Upper lobe of left lung (tissue), 4 donors: ENCODE measurements at regions not wholly inside any gene's neighbourhood (a gene's known extent, or its start where the extent isn't known, plus 50 kb on each side); places are given as distances from the start of the nearest gene placed in this dataset.

Source experiments
- POLR2A ChIP-seq, 4 donors: fragments of 450-650 bp; IDR thresholded peaks; one replicate each; pipeline ENCODE4 v1.5.1; 2016 to 2017; ENCODE audit warnings: antibody characterized with exemption in 4 of 4, mild to moderate bottlenecking in 2 of 4
- POLR2AphosphoS5 ChIP-seq, 2 donors: sonication (generic); formaldehyde crosslinking; IDR thresholded peaks; one replicate each; pipeline ENCODE4 v1.5.1; 2017; ENCODE audit warnings: antibody characterized with exemption in 2 of 2
- TF ChIP-seq, protein P1 (sequence below), 6 experiments: fragments of 450-650 bp in 4 of 6; fragments of 200-600 bp in 2 of 6; sonication (generic) in 2 of 6; IDR thresholded peaks; one replicate each; pipeline ENCODE4 v1.5.1; 2016 to 2019; ENCODE audit warnings: antibody characterized with exemption in 6 of 6

GRCh38 chr2:23286031-23286757 is 98.8 kb upstream of the KLHL29 start:
- TF ChIP-seq, protein P1, sequence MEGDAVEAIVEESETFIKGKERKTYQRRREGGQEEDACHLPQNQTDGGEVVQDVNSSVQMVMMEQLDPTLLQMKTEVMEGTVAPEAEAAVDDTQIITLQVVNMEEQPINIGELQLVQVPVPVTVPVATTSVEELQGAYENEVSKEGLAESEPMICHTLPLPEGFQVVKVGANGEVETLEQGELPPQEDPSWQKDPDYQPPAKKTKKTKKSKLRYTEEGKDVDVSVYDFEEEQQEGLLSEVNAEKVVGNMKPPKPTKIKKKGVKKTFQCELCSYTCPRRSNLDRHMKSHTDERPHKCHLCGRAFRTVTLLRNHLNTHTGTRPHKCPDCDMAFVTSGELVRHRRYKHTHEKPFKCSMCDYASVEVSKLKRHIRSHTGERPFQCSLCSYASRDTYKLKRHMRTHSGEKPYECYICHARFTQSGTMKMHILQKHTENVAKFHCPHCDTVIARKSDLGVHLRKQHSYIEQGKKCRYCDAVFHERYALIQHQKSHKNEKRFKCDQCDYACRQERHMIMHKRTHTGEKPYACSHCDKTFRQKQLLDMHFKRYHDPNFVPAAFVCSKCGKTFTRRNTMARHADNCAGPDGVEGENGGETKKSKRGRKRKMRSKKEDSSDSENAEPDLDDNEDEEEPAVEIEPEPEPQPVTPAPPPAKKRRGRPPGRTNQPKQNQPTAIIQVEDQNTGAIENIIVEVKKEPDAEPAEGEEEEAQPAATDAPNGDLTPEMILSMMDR (IDR thresholded peaks at IDR 0.05) = no peak
- TF ChIP-seq POLR2A (IDR thresholded peaks at IDR 0.05) = no peak
- TF ChIP-seq POLR2AphosphoS5 (IDR thresholded peaks at IDR 0.05) = no peak
